WTC11 (cell line): ENCODE measurements at regions not wholly inside any gene's neighbourhood (a gene's known extent, or its start where the extent isn't known, plus 50 kb on each side); places are given as distances from the start of the nearest gene placed in this dataset.

Experiments
- ATAC-seq: fragments of 200-7000 bp; cut with Tn5 transposase; 2 replicates; pipeline ENCODE4 v1.10.0; 2021; ENCODE audit warnings: mild to moderate bottlenecking, moderate library complexity
- CTCF ChIA-PET: fragments of 300-600 bp; sonication (Branson Sonifier 250); formaldehyde crosslinking; loops from one replicate; lab custom pipeline; 2021; ENCODE audit warnings: antibody characterized with exemption; lab: Charles Lee
- POLR2A ChIA-PET: fragments of 350-600 bp; sonication (Branson Sonifier 250); formaldehyde crosslinking; loops from one replicate; lab custom pipeline; 2021; ENCODE audit warnings: antibody characterized with exemption; lab: Charles Lee
- DNase-seq: peaks from one replicate; pipeline ENCODE4 v3.0.0; 2021; ENCODE audit warnings: low spot score
- H3K27ac Mint-ChIP-seq: 2 replicates; pipeline ENCODE4 v1.8.0; 2021; ENCODE audit warnings: mixed read lengths
- H3K27me3 Mint-ChIP-seq: 2 replicates; pipeline ENCODE4 v1.8.0; 2021; ENCODE audit warnings: low read depth, mild to moderate bottlenecking, moderate library complexity, mixed read lengths
- H3K36me3 Mint-ChIP-seq: 2 replicates; pipeline ENCODE4 v1.8.0; 2021; ENCODE audit warnings: mixed read lengths
- H3K4me1 Mint-ChIP-seq: 2 replicates; pipeline ENCODE4 v1.8.0; 2022; ENCODE audit warnings: mixed read lengths
- H3K4me3 Mint-ChIP-seq: 2 replicates; pipeline ENCODE4 v1.8.0; 2021; ENCODE audit warnings: mild to moderate bottlenecking, moderate library complexity, mixed read lengths
- H3K9me3 Mint-ChIP-seq: 2 replicates; pipeline ENCODE4 v1.8.0; 2021; ENCODE audit warnings: mixed read lengths
- ATF2 ChIP-seq: sonication (generic); formaldehyde crosslinking; IDR thresholded peaks from 2 replicates; pipeline ENCODE4 v1.8.1; 2022; ENCODE audit warnings: low read depth, missing genetic modification reagents, borderline replicate concordance
- CREM ChIP-seq: sonication (generic); formaldehyde crosslinking; IDR thresholded peaks from 2 replicates; pipeline ENCODE4 v1.8.1; 2022; ENCODE audit warnings: mild to moderate bottlenecking, missing genetic modification reagents, moderate library complexity
- E2F1 ChIP-seq: sonication (generic); formaldehyde crosslinking; IDR thresholded peaks from 2 replicates; pipeline ENCODE4 v1.8.0; 2022; ENCODE audit warnings: mild to moderate bottlenecking, missing genetic modification reagents
- FOXJ3 ChIP-seq: sonication (generic); formaldehyde crosslinking; IDR thresholded peaks from 2 replicates; pipeline ENCODE4 v1.9.0; 2021; ENCODE audit warnings: missing genetic modification reagents, mild to moderate bottlenecking, borderline replicate concordance
- FOXK1 ChIP-seq: sonication (generic); formaldehyde crosslinking; IDR thresholded peaks from 2 replicates; pipeline ENCODE4 v1.8.0; 2022; ENCODE audit warnings: mild to moderate bottlenecking, moderate library complexity, missing genetic modification reagents
- HMGA2 ChIP-seq: fragments of 250-450 bp; sonication (Bioruptor Pico); IDR thresholded peaks from 2 replicates; pipeline ENCODE4 v1.4.0; 2021; ENCODE audit warnings: mild to moderate bottlenecking, moderate library complexity
- HMGXB4 ChIP-seq: sonication (generic); formaldehyde crosslinking; IDR thresholded peaks from 2 replicates; pipeline ENCODE4 v1.8.1; 2023; ENCODE audit warnings: mild to moderate bottlenecking, moderate library complexity, missing genetic modification reagents
- IRF2 ChIP-seq: sonication (generic); formaldehyde crosslinking; IDR thresholded peaks from 2 replicates; pipeline ENCODE4 v1.8.0; 2022; ENCODE audit warnings: low read depth, missing genetic modification reagents, borderline replicate concordance
- KAT7 ChIP-seq: sonication (generic); formaldehyde crosslinking; IDR thresholded peaks from 2 replicates; pipeline ENCODE4 v1.8.1; 2023; ENCODE audit warnings: missing genetic modification reagents, mild to moderate bottlenecking, borderline replicate concordance
- MLX ChIP-seq: sonication (generic); formaldehyde crosslinking; IDR thresholded peaks from 2 replicates; pipeline ENCODE4 v1.8.1; 2023; ENCODE audit warnings: mild to moderate bottlenecking, missing genetic modification reagents, moderate library complexity
- NR2C2 ChIP-seq: sonication (generic); formaldehyde crosslinking; IDR thresholded peaks from 2 replicates; pipeline ENCODE4 v1.8.0; 2022; ENCODE audit warnings: mild to moderate bottlenecking, missing genetic modification reagents
- RELA ChIP-seq: sonication (generic); formaldehyde crosslinking; IDR thresholded peaks from 2 replicates; pipeline ENCODE4 v1.8.1; 2022; ENCODE audit warnings: missing genetic modification reagents, mild to moderate bottlenecking, borderline replicate concordance
- USF1 ChIP-seq: sonication (generic); formaldehyde crosslinking; IDR thresholded peaks from 2 replicates; pipeline ENCODE4 v1.8.0; 2022; ENCODE audit warnings: mild to moderate bottlenecking, missing genetic modification reagents
- USF2 ChIP-seq: sonication (generic); formaldehyde crosslinking; IDR thresholded peaks from 2 replicates; pipeline ENCODE4 v1.8.1; 2023; ENCODE audit warnings: mild to moderate bottlenecking, missing genetic modification reagents, moderate library complexity
- ZNF121 ChIP-seq: sonication (generic); formaldehyde crosslinking; IDR thresholded peaks from 2 replicates; pipeline ENCODE4 v1.8.0; 2023; ENCODE audit warnings: missing genetic modification reagents
- ZNF219 ChIP-seq: sonication (generic); formaldehyde crosslinking; IDR thresholded peaks from 2 replicates; pipeline ENCODE4 v1.8.0; 2023; ENCODE audit warnings: missing genetic modification reagents, mild to moderate bottlenecking, borderline replicate concordance
- TF ChIP-seq, protein P1 (sequence below): fragments of 250-450 bp; sonication (Bioruptor Pico); IDR thresholded peaks from 2 replicates; pipeline ENCODE4 v1.8.0; 2021; ENCODE audit warnings: mild to moderate bottlenecking
- TF ChIP-seq, protein P2 (sequence below): fragments of 250-450 bp; sonication (Bioruptor Pico); conservative IDR thresholded peaks from 2 replicates; pipeline ENCODE4 v1.9.0; 2021; ENCODE audit warnings: mild to moderate bottlenecking
- TF ChIP-seq, protein P3 (sequence below): sonication (generic); formaldehyde crosslinking; IDR thresholded peaks from 2 replicates; pipeline ENCODE4 v1.8.1; 2023; ENCODE audit warnings: mild to moderate bottlenecking, missing genetic modification reagents
- TF ChIP-seq, protein P4 (sequence below): sonication (generic); formaldehyde crosslinking; IDR thresholded peaks from 2 replicates; pipeline ENCODE4 v1.8.0; 2023; ENCODE audit warnings: missing genetic modification reagents

DNA sequence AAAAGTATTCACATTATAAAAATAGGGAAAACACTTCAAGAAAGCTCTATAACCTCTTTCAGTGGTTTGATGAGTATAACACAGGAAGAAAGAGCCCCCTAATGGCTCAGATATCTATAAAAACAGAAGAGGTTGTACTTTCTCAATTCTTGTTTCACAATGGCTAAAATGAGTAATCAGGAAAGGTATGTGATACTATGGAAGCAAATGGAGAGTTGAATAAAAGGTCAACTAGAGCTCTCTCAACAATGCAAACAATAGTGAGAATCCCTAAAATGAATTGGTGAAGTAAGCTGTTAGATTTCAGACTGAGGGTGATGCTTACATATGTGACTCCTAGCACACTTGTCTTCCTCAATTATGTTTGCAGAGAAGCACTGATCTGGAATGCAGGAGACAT is 584.6 kb upstream of the CDH18 start:
- H3K4me3 Mint-ChIP-seq, result no peak overlapping the region
- CTCF ChIA-PET, result interaction anchor here (1.6 kb wide), 1 partner anchor 29 kb away, joined by 3 read pairs; no protein-coding TSS in a partner anchor

More for the DNA sequence above, 584.6 kb upstream of the CDH18 start:
- ATAC-seq, result peak; percentile 30; the same call in 1 of the 2 replicates
- no peak for DNase-seq
- Mint-ChIP-seq H3K4me1 (peaks cover 6% of the 10 kb centered on the region), H3K27me3 (no peaks in the 10 kb centered on the region), H3K9me3 (no peaks in the 10 kb centered on the region), H3K36me3 (no peaks in the 10 kb centered on the region), H3K27ac (no peak overlapping the region)
- TF ChIP-seq HMGXB4 (CRISPR knock-in tag) (no peak), HMGA2 (CRISPR knock-in tag) (no peak), RELA (CRISPR knock-in tag) (no peak), MLX (no peak), ZNF121 (CRISPR knock-in tag) (no peak), KAT7 (CRISPR knock-in tag) (no peak), E2F1 (CRISPR knock-in tag) (no peak), USF2 (CRISPR knock-in tag) (no peak), ATF2 (no peak), FOXJ3 (CRISPR knock-in tag) (no peak), ZNF219 (CRISPR knock-in tag) (no peak), CREM (CRISPR knock-in tag) (no peak), IRF2 (CRISPR knock-in tag) (no peak), NR2C2 (CRISPR knock-in tag) (no peak), USF1 (CRISPR knock-in tag) (no peak), FOXK1 (CRISPR knock-in tag) (no peak)
- TF ChIP-seq, protein P1, sequence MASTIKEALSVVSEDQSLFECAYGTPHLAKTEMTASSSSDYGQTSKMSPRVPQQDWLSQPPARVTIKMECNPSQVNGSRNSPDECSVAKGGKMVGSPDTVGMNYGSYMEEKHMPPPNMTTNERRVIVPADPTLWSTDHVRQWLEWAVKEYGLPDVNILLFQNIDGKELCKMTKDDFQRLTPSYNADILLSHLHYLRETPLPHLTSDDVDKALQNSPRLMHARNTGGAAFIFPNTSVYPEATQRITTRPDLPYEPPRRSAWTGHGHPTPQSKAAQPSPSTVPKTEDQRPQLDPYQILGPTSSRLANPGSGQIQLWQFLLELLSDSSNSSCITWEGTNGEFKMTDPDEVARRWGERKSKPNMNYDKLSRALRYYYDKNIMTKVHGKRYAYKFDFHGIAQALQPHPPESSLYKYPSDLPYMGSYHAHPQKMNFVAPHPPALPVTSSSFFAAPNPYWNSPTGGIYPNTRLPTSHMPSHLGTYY, result no peak
- TF ChIP-seq, protein P2, sequence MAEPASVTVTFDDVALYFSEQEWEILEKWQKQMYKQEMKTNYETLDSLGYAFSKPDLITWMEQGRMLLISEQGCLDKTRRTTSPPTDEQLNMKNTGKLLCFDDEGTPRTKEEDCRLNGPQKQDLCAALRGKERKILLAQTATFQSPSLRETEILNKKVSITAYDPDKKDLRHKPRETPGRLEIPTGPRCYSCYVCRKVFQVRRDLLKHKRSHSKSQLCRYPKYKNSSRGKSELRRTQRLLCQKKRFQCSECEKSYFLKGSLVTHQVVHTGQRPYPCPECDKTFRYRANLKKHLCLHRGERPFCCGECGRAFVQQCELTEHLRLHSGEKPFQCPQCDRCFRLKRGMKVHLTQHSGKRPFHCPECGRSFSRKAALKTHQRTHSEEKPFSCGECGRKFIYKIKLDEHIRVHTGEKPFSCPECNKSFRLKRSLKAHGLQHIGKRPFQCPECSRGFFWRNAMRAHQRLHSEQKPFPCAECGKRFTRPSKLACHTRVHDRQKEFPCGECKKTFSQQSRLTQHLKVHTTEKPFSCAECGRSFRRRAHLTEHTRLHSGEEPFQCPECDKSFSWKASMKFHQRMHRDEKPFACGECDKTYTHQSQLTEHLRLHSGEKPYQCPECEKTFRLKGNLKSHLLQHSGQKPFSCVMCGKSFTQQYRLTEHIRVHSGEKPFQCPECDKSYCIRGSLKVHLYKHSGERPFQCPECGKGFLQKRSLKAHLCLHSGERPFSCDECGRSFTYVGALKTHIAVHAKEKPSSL (CRISPR knock-in tag), result no peak
- TF ChIP-seq, protein P3, sequence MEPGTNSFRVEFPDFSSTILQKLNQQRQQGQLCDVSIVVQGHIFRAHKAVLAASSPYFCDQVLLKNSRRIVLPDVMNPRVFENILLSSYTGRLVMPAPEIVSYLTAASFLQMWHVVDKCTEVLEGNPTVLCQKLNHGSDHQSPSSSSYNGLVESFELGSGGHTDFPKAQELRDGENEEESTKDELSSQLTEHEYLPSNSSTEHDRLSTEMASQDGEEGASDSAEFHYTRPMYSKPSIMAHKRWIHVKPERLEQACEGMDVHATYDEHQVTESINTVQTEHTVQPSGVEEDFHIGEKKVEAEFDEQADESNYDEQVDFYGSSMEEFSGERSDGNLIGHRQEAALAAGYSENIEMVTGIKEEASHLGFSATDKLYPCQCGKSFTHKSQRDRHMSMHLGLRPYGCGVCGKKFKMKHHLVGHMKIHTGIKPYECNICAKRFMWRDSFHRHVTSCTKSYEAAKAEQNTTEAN, result no peak
- TF ChIP-seq, protein P4, sequence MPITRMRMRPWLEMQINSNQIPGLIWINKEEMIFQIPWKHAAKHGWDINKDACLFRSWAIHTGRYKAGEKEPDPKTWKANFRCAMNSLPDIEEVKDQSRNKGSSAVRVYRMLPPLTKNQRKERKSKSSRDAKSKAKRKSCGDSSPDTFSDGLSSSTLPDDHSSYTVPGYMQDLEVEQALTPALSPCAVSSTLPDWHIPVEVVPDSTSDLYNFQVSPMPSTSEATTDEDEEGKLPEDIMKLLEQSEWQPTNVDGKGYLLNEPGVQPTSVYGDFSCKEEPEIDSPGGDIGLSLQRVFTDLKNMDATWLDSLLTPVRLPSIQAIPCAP (CRISPR knock-in tag), result no peak
- POLR2A ChIA-PET, result no interaction called here
